ENCODE measurements at regions not wholly inside any gene's neighbourhood (a gene's known extent, or its start where the extent isn't known, plus 50 kb on each side); places are given as distances from the start of the nearest gene placed in this dataset.
A peak's percentile ranks its signal among the peaks of the same experiment; 100 is the strongest.

GRCh38 chr16:66004699-66005098 lies 361.8 kb upstream of the CDH5 start:
- DNase-seq, result no peak

- DNase-seq, result no peak
These were observed 363.3 kb upstream of the CDH5 start for GRCh38 chr16:66003201-66003600.

GRCh38 chr16:66002601-66003000 lies 363.9 kb upstream of the CDH5 start:
- DNase-seq, result no peak

- no peak for DNase-seq
These were observed 365.1 kb upstream of the CDH5 start for GRCh38 chr16:66001432-66001831.

GRCh38 chr16:65998443-65998842 lies 368.0 kb upstream of the CDH5 start:
- no peak for DNase-seq

- DNase-seq, result no peak
These were observed 372.2 kb upstream of the CDH5 start for GRCh38 chr16:65994291-65994690.

- no peak for DNase-seq
These were observed 375.3 kb upstream of the CDH5 start for GRCh38 chr16:65991149-65991701.

- DNase-seq, result no peak
These were observed 376.5 kb upstream of the CDH5 start for GRCh38 chr16:65989861-65990604.

- DNase-seq, result no peak
These were observed 378.4 kb upstream of the CDH5 start for GRCh38 chr16:65988024-65988595.

- no peak for DNase-seq
These were observed 382.2 kb upstream of the CDH5 start for GRCh38 chr16:65984296-65984695.

GRCh38 chr16:65981057-65981456 lies 385.4 kb upstream of the CDH5 start:
- no peak for DNase-seq

- DNase-seq, result peak; percentile 16
These were observed 391.3 kb upstream of the CDH5 start for GRCh38 chr16:65975049-65975708.

GRCh38 chr16:65967376-65967775 lies 399.1 kb upstream of the CDH5 start:
- DNase-seq, result no peak

GRCh38 chr16:65965628-65966027 lies 400.9 kb upstream of the CDH5 start:
- DNase-seq, result no peak

- DNase-seq, result no peak
These were observed 401.7 kb upstream of the CDH5 start for GRCh38 chr16:65964752-65965151.

GRCh38 chr16:65961476-65962143 lies 404.9 kb upstream of the CDH5 start:
- no peak for DNase-seq

GRCh38 chr16:65959983-65960382 lies 406.5 kb upstream of the CDH5 start:
- DNase-seq, result no peak

GRCh38 chr16:65958086-65958485 lies 408.4 kb upstream of the CDH5 start:
- DNase-seq, result no peak

- no peak for DNase-seq
These were observed 410.4 kb upstream of the CDH5 start for GRCh38 chr16:65956100-65956499.

- no peak for DNase-seq
These were observed 412.0 kb upstream of the CDH5 start for GRCh38 chr16:65954446-65954845.

- DNase-seq, result no peak
These were observed 416.3 kb upstream of the CDH5 start for GRCh38 chr16:65950211-65950610.

- DNase-seq, result no peak
These were observed 418.1 kb upstream of the CDH5 start for GRCh38 chr16:65948361-65948760.

- no peak for DNase-seq
These were observed 418.5 kb upstream of the CDH5 start for GRCh38 chr16:65947951-65948350.

GRCh38 chr16:65945493-65945892 lies 421.0 kb upstream of the CDH5 start:
- DNase-seq, result no peak

Data from amniotic stem cell (primary cell).